IMR-90 (cell line): ENCODE measurements at regions not wholly inside any gene's neighbourhood (a gene's known extent, or its start where the extent isn't known, plus 50 kb on each side); places are given as distances from the start of the nearest gene placed in this dataset.

Experiments
- ATAC-seq: fragments of 200-7000 bp; cut with Tn5 transposase; 2 replicates; pipeline ENCODE4 v1.9.1; 2020; ENCODE audit warnings: low read depth, mild to moderate bottlenecking, moderate library complexity
- BruUV-seq: library from RNA; stranded (reverse); fragments of 400-500 nt; replicated peaks from 2 replicates; lab custom pipeline; 2021; lab: Mats Ljungman, UMichigan
- CTCF ChIA-PET: fragments of 300-600 bp; formaldehyde crosslinking; extraction: SDS; loops from one replicate; lab custom pipeline; 2021; ENCODE audit warnings: antibody characterized with exemption; lab: Yijun Ruan, JAX
- POLR2A ChIA-PET: fragments of 300-600 bp; sonication (Branson Sonifier 250); formaldehyde crosslinking; loops from one replicate; lab custom pipeline; 2022; ENCODE audit warnings: antibody characterized with exemption; ENCODE audit not compliant: unreplicated experiment; lab: Charles Lee
- DNase-seq: peaks from one replicate; pipeline ENCODE4 v3.0.0; 2013
- H2AFZ ChIP-seq: replicated peaks from 2 replicates; pipeline ENCODE3; 2013; ENCODE audit warnings: low read length, mild to moderate bottlenecking; ENCODE audit not compliant: poor library complexity
- H2AK5ac ChIP-seq: 2 replicates; pipeline ENCODE4 v1.6.1; 2013; ENCODE audit warnings: low read depth, low read length, inconsistent platforms
- H2AK9ac ChIP-seq: replicated peaks from 2 replicates; pipeline ENCODE3; 2013; ENCODE audit warnings: mild to moderate bottlenecking, low read depth, low read length, moderate library complexity; ENCODE audit not compliant: poor library complexity
- H2BK120ac ChIP-seq: 2 replicates; pipeline ENCODE4 v1.6.1; 2013; ENCODE audit warnings: low read depth, low read length, inconsistent platforms
- H2BK15ac ChIP-seq: 3 replicates; pipeline ENCODE4 v1.6.1; 2013; ENCODE audit warnings: low read depth, low read length, inconsistent platforms
- H2BK20ac ChIP-seq: 2 replicates; pipeline ENCODE4 v1.6.1; 2013; ENCODE audit warnings: low read depth, mild to moderate bottlenecking, inconsistent platforms, low read length, moderate library complexity
- H2BK5ac ChIP-seq: 2 replicates; pipeline ENCODE4 v1.6.1; 2013; ENCODE audit warnings: mild to moderate bottlenecking, low read depth, low read length, inconsistent platforms; ENCODE audit not compliant: poor library complexity, severe bottlenecking
- H3K14ac ChIP-seq: replicated peaks from 2 replicates; pipeline ENCODE4 v1.6.1; 2013; ENCODE audit warnings: low read depth, low read length, inconsistent platforms
- H3K18ac ChIP-seq: 2 replicates; pipeline ENCODE4 v1.6.1; 2013; ENCODE audit warnings: low read depth, low read length, control low read depth
- H3K23ac ChIP-seq: 2 replicates; pipeline ENCODE4 v1.6.1; 2013; ENCODE audit warnings: low read depth, low read length, inconsistent platforms
- H3K27ac ChIP-seq: 2 replicates; pipeline ENCODE4 v1.5.1; 2013; ENCODE audit warnings: mild to moderate bottlenecking, control low read depth, low read length; ENCODE audit not compliant: insufficient read depth
- H3K27me3 ChIP-seq: 2 replicates; pipeline ENCODE4 v1.6.1; 2013; ENCODE audit warnings: low read length; ENCODE audit not compliant: control insufficient read depth, insufficient read depth
- H3K36me3 ChIP-seq: 2 replicates; pipeline ENCODE4 v1.6.1; 2013; ENCODE audit warnings: low read length, mixed read lengths; ENCODE audit not compliant: control insufficient read depth, insufficient read depth
- H3K4ac ChIP-seq: 2 replicates; pipeline ENCODE4 v1.6.1; 2013; ENCODE audit warnings: low read depth, low read length, inconsistent platforms
- H3K4me1 ChIP-seq: 2 replicates; pipeline ENCODE4 v1.6.1; 2013; ENCODE audit warnings: low read length, mixed read lengths; ENCODE audit not compliant: control insufficient read depth, insufficient read depth
- H3K4me2 ChIP-seq: 2 replicates; pipeline ENCODE4 v1.6.1; 2013; ENCODE audit warnings: low read depth, mild to moderate bottlenecking, control low read depth, low read length, moderate library complexity
- H3K4me3 ChIP-seq: 2 replicates; pipeline ENCODE4 v1.5.1; 2013; ENCODE audit warnings: low read depth, mild to moderate bottlenecking, control low read depth, low read length, moderate library complexity; ENCODE audit not compliant: insufficient read depth
- H3K56ac ChIP-seq: 2 replicates; pipeline ENCODE4 v1.6.1; 2013; ENCODE audit warnings: low read length, inconsistent platforms; ENCODE audit not compliant: insufficient read depth; ENCODE audit errors: extremely low read depth
- H3K79me1 ChIP-seq, 2 experiments: 2 replicates each; pipeline ENCODE4 v1.6.1; 2013; ENCODE audit warnings: low read length in 2 of 2, inconsistent platforms in 1 of 2, low read depth in 1 of 2
- H3K9ac ChIP-seq: 2 replicates; pipeline ENCODE4 v1.6.1; 2013; ENCODE audit warnings: low read depth, low read length, control low read depth
- H3K9me1 ChIP-seq: 2 replicates; pipeline ENCODE4 v1.6.1; 2013; ENCODE audit warnings: low read length, inconsistent platforms; ENCODE audit not compliant: insufficient read depth
- H3K9me3 ChIP-seq: 2 replicates; pipeline ENCODE4 v1.6.1; 2013; ENCODE audit warnings: low read length; ENCODE audit not compliant: control insufficient read depth, insufficient read depth
- H4K20me1 ChIP-seq: 2 replicates; pipeline ENCODE4 v1.6.1; 2013; ENCODE audit warnings: low read length, inconsistent platforms; ENCODE audit not compliant: insufficient read depth
- H4K5ac ChIP-seq: 2 replicates; pipeline ENCODE4 v1.6.1; 2013; ENCODE audit warnings: mild to moderate bottlenecking, low read depth, low read length, control low read depth
- H4K8ac ChIP-seq, 2 experiments: 2 replicates each; pipeline ENCODE4 v1.6.1; 2013; ENCODE audit warnings: low read depth in 2 of 2, low read length in 2 of 2, control low read depth in 1 of 2, inconsistent platforms in 1 of 2
- H4K91ac ChIP-seq: 2 replicates; pipeline ENCODE4 v1.6.1; 2013; ENCODE audit warnings: low read depth, low read length, inconsistent platforms; ENCODE audit not compliant: insufficient read depth
- BHLHE40 ChIP-seq: fragments of 150-350 bp; IDR thresholded peaks from 2 replicates; pipeline ENCODE4 v1.6.1; 2016; ENCODE audit warnings: mild to moderate bottlenecking, low read depth, low read length
- CEBPB ChIP-seq: IDR thresholded peaks from 2 replicates; pipeline ENCODE4 v1.6.1; 2012; ENCODE audit warnings: low read depth, low read length, improper control_type of control experiment
- CHD1 ChIP-seq: IDR thresholded peaks from 2 replicates; pipeline ENCODE4 v1.6.1; 2012; ENCODE audit warnings: low read depth, low read length, improper control_type of control experiment
- FOS ChIP-seq: fragments of 150-350 bp; IDR thresholded peaks from 2 replicates; pipeline ENCODE4 v1.6.1; 2016; ENCODE audit warnings: low read depth, low read length
- MAFK ChIP-seq: IDR thresholded peaks from 2 replicates; pipeline ENCODE4 v1.6.1; 2012; ENCODE audit warnings: low read depth, low read length, improper control_type of control experiment
- MAZ ChIP-seq: IDR thresholded peaks from 2 replicates; pipeline ENCODE4 v1.6.1; 2012; ENCODE audit warnings: low read depth, mild to moderate bottlenecking, low read length, improper control_type of control experiment, moderate library complexity, borderline replicate concordance
- MXI1 ChIP-seq: IDR thresholded peaks from 2 replicates; pipeline ENCODE4 v1.6.1; 2012; ENCODE audit warnings: low read depth, mild to moderate bottlenecking, low read length, moderate library complexity, borderline replicate concordance
- NFE2L2 ChIP-seq: fragments of 150-350 bp; IDR thresholded peaks from 2 replicates; pipeline ENCODE4 v1.6.1; 2016; ENCODE audit warnings: low read depth, mild to moderate bottlenecking, low read length
- POLR2A ChIP-seq: IDR thresholded peaks from 2 replicates; pipeline ENCODE4 v1.6.1; 2012; ENCODE audit warnings: mild to moderate bottlenecking, low read depth, low read length
- RAD21 ChIP-seq: IDR thresholded peaks from 2 replicates; pipeline ENCODE4 v1.6.1; 2012; ENCODE audit warnings: low read length, improper control_type of control experiment
- RCOR1 ChIP-seq: IDR thresholded peaks from 2 replicates; pipeline ENCODE4 v1.6.1; 2012; ENCODE audit warnings: mild to moderate bottlenecking, low read length, improper control_type of control experiment; ENCODE audit not compliant: insufficient replicate concordance
- RFX5 ChIP-seq: IDR thresholded peaks from 2 replicates; pipeline ENCODE4 v1.8.0; 2012; ENCODE audit warnings: low read depth, mild to moderate bottlenecking, low read length, moderate library complexity
- SMC3 ChIP-seq: fragments of 150-350 bp; IDR thresholded peaks from 2 replicates; pipeline ENCODE4 v1.6.1; 2016; ENCODE audit warnings: low read depth, mild to moderate bottlenecking, antibody characterized with exemption, low read length, moderate library complexity
- USF2 ChIP-seq: fragments of 150-350 bp; IDR thresholded peaks from 2 replicates; pipeline ENCODE4 v1.6.1; 2017; ENCODE audit warnings: mild to moderate bottlenecking, antibody characterized with exemption, low read length, low read depth
- WGBS, 2 experiments: methylation state at CpG; one replicate each; pipeline versions ENCODE4 v1.1.5 to v1.1.7; 2013; ENCODE audit warnings: missing lambda C conversion rate in 2 of 2; ENCODE audit not compliant: insufficient read length in 1 of 2; ENCODE audit errors: extremely low coverage in 2 of 2; 5-methylcytosine and 5-hydroxymethylcytosine counted together
- dilution Hi-C: fragments of 300-500 bp; cut with HindIII; formaldehyde crosslinking; loops from one replicate; pipeline ENCODE4 v1.14.3; 2018; ENCODE audit warnings: low sequenced_read_pairs; ENCODE audit not compliant: unreplicated experiment
- in situ Hi-C: fragments of 300-500 bp; cut with MboI; formaldehyde crosslinking; loops from 3 replicates; pipeline ENCODE4 v1.14.3; 2019; ENCODE audit warnings: low sequenced_read_pairs, inconsistent platforms, mixed read lengths
- intact Hi-C: fragments of 100-400 bp; cut with micrococcal nuclease; formaldehyde crosslinking; loops from 2 replicates; pipeline ENCODE4 v1.10.0; 2022
- TF ChIP-seq, protein P1 (sequence below): fragments of 150-350 bp; IDR thresholded peaks from 2 replicates; pipeline ENCODE4 v1.6.1; 2016; ENCODE audit warnings: low read depth, mild to moderate bottlenecking, low read length, moderate library complexity, borderline replicate concordance

DNA sequence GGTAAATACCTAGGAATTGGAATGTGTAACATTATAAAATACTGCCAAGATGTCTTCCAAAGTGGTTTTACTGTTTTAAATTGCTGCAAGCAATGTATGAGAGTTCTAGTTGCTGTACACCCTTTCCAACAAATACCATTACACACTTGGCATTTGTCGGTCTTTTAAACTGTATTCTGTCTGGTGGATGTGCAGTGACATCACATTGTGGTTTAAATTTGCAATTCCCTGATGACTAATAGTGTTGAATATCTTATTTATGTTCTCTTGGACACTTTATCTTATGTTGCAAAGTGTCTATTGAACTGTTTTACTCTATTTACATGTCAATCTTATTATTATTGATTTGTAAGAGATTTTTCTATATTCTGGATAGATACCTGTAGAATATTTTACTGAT, 561.2 kb upstream of the B3GALT2 start:
- WGBS, 2 experiments: no CpG with 5 or more reads among the region's 1 CpG

More for the DNA sequence above, 561.2 kb upstream of the B3GALT2 start:
- intact Hi-C loops (no loop called here), dilution Hi-C loops (no loop called here), in situ Hi-C loops (no loop called here)
- Histone ChIP-seq H4K91ac (no peak overlapping the region), H2AK9ac (no peak overlapping the region), H3K9ac (no peak overlapping the region), H2BK20ac (no peak overlapping the region), H3K36me3 (no peaks in the 10 kb centered on the region), H3K27ac (no peak overlapping the region), H2BK15ac (no peak overlapping the region), H3K56ac (no peak overlapping the region), H3K79me1 (no peaks in the 10 kb centered on the region), H4K8ac (no peak overlapping the region), H2BK5ac (no peak overlapping the region), H3K4me3 (no peak overlapping the region), H3K9me3 (no peaks in the 10 kb centered on the region), H3K4me1 (no peaks in the 10 kb centered on the region), H3K9me1 (no peaks in the 10 kb centered on the region), H3K23ac (no peak overlapping the region), H3K4ac (no peak overlapping the region), H3K18ac (no peak overlapping the region), H2AFZ (no peak overlapping the region), H3K4me2 (no peak overlapping the region), H3K27me3 (no peaks in the 10 kb centered on the region), H4K20me1 (no peaks in the 10 kb centered on the region), H3K14ac (no peak overlapping the region), H4K5ac (no peak overlapping the region), H2AK5ac (no peak overlapping the region), H2BK120ac (no peak overlapping the region)
- no TSS peak for BruUV-seq
- ATAC-seq: 0 out of 2 replicates have a peak, but pooled peaks have one; percentile 32
- TF ChIP-seq USF2 (no peak), FOS (0 out of 2 replicates have a peak, but pooled peaks have one; percentile 24), MAZ (no peak), NFE2L2 (no peak), SMC3 (no peak), CHD1 (no peak), RFX5 (no peak), BHLHE40 (no peak), CEBPB (peak; percentile 62), MAFK (no peak), POLR2A (no peak), RAD21 (no peak), MXI1 (no peak), RCOR1 (no peak)
- TF ChIP-seq, protein P1, sequence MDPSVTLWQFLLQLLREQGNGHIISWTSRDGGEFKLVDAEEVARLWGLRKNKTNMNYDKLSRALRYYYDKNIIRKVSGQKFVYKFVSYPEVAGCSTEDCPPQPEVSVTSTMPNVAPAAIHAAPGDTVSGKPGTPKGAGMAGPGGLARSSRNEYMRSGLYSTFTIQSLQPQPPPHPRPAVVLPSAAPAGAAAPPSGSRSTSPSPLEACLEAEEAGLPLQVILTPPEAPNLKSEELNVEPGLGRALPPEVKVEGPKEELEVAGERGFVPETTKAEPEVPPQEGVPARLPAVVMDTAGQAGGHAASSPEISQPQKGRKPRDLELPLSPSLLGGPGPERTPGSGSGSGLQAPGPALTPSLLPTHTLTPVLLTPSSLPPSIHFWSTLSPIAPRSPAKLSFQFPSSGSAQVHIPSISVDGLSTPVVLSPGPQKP: no peak
- ChIA-PET CTCF (no interaction called here), POLR2A (no interaction called here)
- DNase-seq: peak; percentile 69
